GM19238 (cell line): ENCODE measurements at regions not wholly inside any gene's neighbourhood (a gene's known extent, or its start where the extent isn't known, plus 50 kb on each side); places are given as distances from the start of the nearest gene placed in this dataset.
"Not testable (repeated sequence)": the region's sequence is repeated elsewhere in the genome, so short reads cannot be mapped to it uniquely, and the experiment has no call there.

Experiments used
- DNase-seq: peaks from one replicate; pipeline ENCODE4 v3.0.0; 2011; ENCODE audit warnings: low spot score; ENCODE audit not compliant: insufficient read length

DNA sequence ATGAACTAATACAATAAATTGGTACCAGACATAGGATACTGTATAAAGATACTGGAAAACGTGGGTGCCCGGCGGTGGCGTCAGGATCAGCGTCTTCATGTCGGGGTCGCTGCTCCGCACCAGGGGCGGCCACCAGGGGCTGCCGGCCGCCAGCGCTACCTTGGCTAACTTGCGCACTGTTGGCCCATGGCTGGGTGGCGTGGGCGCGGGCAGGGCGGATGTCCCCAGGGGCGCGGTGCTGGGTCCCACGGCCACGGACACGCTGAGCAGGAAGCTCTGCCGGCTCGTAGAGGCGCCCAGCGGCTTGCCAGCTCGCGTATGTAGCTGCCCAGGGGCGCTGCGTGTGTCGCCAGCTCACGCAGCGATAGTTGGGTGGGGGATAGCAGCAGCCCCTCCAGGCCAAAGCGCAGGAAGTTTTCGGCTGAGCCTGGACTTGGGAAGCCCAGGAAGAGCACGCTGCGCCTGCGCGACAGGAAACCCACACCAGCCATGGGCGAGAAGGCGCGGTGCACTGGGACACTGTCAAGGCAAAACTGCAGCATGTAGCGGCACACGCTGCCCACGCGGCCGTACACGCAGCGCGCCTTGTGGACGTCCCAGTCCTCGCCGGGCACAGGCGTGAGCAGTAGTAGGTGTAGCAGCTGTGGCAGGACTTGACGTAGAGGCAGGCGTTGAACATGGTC lies 299.9 kb downstream of the CCDC74A start:
- DNase-seq, result no peak

DNA sequence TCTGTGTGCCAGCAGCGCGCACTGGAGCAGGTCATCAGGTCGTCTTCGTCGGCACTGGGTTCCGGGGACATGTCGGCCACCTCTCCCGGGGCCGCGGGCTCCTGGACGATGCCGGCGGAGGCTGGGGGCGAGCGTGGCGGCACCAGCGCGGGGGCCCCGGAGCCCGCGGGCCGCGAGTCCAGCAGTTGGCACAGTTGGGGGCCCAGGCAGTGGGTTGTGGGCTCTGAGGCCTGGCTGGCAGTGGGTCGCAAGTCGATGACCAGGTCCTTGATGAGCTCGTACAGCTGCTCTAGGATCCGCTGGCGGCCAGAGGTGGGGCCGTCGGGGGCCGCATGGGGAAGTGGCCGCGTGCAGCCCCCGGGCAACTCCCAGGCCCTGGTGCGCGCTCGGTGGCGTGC lies 300.5 kb downstream of the CCDC74A start:
- DNase-seq, result no peak

DNA sequence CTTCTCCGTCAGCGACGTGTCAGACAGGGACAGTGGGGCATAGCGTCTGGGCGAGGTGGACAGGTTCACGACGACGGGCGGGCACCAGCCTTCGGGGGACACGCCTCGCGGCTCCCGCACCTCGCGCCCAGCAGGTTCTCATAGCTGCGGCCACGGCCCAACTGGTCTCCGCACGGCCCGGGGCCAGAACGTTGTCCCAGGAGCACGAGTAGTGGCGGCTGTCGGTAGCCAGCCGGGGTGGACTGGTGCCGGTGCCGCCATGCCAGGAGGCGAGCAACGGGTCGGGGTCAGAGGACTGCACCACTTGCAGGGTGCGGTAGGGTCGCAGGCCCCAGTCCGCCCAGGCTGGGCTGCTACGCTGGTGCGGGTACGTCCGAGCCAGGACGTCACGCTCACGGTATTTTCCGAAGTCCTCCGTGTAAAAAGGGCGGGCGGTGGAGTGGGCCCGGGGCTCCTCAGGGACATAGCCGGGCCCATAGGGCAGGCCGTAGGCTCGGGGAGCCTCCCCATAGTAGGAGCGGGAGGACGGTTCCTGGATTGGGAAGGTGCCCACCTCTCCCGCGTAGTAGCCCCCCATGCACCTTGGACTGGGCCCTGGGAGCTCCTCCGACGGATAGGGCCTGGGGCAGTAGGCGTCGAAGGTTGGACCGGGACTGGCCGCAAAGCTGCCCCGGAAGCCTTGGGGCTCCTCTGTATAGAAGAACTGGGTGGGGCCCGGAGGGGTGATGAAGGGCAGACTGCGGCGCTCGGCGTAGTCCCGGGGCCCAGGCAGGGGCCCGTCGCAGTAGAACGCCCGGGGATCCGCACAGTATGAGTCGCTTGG lies 301.2 kb downstream of the CCDC74A start:
- DNase-seq, result not testable (repeated sequence)

DNA sequence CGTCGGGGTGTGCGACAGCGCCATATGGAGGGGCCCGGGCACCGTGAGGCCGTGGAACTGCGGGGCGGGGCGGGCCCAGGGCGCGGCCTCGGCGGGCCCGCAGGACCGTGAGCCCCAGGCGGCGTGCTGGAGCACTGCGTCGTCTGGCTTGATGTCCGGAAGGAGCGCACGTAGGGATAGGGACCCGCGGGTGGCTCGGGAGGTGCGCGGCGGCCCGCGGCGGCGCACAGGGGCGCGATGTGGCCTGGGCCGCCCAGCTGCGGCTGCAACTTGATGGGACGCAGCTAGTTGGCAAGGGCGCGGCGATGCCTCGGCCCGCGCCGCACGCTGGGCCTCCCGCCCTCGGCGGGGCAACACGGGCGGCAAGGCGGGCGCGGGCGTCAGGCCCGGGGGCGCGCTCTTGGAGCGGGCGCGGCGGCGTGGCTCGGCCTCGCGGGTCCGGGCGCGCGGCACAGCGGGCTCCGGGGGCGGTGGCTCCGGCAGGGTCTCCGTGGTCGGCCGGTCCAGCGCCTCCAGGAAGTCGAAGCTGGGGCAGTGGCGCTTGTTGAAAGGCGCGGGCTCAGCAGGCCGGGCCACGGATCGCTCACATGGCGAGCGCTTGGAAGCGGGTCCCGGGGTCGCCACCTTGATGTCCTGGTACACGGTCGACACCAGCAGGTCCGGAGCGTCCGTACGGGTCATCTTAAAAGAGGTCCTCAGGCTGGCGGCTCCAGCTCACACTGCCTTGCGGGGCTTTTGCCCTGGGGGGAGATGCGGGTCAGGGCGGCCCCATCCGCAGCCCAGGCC lies 302.0 kb downstream of the CCDC74A start:
- not testable (repeated sequence) for DNase-seq

DNA sequence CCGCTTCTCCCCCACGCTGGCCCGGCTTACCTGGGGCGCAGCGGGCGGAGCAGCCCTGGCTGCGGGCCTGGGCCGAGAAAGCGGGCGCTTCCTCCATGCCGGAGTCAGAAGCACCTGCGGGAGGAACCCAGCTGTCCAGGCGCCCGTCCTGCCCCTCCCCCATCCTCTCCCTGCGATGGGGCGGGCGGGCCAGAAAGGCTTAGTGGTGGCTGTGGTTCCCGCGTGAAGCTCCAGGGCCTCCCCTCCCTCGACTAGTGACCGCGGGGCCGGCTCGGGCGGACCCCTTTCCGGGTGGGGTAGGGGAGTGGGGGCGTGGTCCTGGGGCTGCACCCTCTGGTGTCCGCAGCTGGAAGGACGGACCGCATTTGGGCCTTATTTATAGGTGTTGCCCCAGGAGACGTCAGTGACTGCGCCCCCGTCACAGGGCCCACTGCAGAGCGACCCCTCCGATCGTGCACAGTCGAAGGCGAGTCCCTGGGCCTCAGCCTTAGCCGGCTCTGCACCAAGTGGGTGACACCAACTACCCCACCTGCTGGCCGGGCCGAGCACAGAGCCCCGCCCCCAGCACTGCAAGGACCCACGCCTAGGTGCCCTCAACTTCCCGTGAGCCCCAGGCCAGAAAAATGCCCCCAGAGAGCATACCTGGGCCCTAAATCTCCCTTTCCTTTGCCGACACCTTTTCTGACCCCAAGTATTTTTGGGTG lies 302.7 kb downstream of the CCDC74A start:
- DNase-seq, result not testable (repeated sequence)

DNA sequence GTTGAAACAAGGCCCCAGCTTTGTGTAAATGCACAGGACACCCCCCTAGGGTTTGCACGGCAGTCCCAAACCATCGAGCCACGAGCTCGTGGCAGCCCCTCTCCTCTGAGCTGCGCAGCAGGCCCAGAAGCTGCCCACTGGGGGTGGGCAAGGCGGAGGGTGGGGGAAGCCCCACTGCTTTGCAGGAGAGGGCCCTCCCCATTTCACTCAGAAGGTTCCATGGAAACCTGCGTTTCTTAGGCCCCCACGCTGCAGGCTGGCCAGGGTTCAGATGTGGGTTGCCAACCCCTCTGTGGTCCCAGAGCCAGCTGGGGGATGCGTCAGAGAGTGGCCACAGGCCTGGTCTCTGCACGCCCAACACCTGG lies 303.2 kb downstream of the CCDC74A start:
- not testable (repeated sequence) for DNase-seq

DNA sequence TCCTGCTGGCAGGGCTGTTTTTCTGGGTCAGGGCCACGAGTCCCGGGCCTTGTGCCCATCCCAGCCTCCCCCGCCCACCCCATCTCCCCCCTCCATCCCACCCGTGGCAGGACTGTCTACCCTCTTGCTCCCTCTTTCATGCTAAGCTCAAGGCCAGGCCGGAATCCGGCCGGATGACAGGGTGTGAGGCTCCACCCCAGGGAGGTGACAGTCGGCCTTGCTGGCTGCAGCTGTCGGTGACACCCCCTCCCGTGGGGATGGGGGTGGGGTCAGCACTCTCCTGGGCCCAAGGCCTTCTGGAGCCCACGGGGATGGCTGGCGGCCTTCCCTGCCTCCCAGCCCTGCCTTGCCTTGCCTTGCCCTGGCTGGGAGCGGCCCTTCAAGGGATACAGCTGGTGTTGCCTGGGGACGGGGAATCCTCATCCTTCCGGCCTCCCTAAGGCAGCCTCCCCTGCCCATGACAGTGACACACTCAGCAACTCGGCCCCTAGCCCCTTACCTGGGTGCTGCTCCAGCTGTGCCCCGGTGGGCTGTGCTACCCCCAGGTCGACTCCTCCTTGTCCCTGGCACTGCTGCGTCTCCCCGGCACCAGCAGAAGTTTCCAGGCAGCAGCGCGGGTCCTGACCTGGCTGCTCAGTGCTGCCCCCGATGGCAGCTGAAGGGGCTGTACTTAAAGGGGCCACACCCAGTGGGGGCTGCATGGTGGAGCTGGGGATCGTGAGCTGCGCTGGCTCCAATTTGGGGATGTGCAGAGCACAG lies 303.9 kb downstream of the CCDC74A start:
- DNase-seq, result not testable (repeated sequence)

DNA sequence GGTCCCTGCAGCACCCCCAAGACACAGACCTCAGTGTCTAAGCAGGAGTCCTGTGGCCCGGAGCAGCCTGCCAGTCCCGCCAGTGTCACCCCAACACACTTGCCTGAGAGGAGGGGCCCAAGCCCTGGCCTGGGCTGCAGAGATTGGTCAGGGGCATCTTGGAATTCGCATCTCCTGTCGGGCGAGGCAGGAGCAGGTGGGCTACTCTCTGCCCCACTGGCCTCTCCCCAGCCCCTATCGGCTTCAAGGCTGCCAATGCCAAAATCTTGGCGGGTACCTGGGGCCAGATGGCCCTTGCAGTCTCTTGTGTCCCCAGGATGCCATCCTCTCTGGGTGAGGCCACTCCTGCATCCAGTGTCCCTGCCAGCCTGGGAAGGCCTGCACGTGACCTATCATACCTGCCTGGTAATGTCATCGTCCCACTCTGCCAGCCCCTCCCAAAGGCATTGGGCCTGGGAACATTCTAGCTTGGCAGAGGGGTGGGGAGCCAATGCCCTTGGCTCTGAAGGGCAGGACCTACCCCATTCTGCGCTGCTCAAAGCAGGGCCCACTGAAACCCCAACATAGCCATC lies 304.6 kb downstream of the CCDC74A start:
- not testable (repeated sequence) for DNase-seq

DNA sequence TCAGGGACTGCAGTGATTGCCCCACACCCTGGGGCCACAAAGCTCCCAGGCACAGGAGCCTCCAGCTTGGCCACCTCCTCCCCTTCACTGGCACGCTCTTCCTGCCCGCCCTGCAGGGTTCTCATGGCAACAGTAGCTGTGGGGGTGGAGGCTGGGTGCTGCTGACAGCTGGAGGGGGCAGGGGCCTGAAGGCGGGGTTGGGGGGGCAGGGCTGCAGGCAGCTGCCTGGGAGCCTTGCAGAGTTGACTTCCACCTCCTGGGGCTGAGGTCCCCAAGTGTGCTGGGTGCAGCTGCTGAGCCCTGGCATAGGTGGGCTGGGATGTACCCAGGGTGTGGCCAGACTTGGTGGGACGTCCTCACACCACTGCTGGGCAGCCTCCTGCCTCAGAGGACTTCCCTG lies 305.2 kb downstream of the CCDC74A start:
- not testable (repeated sequence) for DNase-seq

DNA sequence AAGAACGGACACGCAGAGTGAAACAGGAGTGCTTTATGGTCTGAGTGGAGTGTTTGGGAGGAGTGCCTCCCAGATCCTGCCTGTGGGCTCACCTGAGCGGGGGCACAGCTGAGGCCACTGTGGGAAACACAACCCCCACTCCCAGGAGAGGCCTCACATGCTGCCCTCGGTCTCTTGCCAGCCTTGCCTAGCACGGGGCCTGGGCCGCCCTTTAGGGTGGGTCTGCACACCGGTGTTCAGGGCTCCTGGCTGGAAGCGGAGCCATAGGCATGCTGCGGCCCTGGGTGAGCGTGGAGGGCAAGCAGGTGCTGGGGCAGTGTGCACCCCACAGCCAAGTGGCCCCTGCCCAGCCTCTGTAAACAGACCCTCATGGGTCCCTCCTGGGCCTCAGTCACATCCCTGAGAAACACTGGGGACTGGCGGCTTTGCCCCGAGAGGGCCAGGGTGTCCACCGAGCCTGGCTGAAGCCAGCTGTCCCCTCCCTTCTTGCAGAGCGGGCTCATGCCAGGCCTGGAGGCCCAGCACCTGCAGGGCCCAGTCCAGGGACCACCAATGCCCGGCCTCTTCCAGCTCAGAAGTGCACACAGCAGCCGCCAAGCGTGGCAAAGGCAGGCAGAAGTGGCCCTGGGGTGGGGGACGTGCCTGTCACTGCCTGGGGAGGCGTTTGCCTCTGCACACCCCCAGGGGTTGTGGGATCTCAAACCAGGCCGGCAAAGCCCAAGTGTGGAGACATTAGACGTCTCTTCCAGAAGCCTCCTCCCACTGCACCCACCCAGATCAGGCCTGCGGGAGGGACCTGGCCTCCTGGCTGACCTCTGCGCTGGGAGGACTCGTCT lies 305.9 kb downstream of the CCDC74A start:
- not testable (repeated sequence) for DNase-seq

DNA sequence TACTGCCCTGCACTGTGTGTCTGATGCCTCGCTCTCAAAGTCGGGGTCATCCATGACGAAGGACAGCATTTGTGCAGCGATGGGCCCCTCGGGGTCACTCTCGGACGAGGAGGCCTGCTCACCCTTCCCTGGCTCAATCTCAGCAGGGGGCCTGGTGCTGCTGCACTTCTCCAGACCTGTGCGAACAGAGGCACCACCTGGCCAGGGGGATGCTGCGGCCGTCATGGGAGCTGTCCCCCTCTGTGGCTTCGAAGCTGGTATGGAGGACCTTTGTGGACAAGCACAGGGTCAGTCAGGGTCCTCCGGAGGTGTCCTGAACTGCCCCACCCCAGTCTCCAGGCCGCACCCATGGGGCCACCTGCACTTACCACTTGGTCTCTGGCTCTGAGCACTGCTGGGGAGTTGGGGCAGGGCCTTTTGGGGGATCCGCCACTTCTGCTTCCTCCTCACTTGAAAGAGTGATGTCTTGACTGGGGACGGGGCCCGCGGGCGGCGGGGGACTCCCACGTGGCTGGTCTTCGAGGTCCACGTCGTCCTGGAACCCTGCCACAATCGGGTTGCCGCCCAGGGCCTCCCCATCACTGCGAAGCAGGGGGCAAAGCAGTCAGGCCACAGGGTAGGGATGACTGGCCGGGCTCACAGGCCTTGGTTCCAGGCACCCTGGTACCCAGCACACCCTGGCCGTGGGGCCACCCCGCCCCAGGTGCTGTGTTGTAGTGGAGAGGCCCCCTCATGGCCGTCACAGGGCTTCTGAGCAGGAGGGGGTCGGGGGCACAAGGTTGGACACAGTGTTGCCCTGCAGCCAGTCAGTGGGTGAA lies 306.7 kb downstream of the CCDC74A start:
- not testable (repeated sequence) for DNase-seq

DNA sequence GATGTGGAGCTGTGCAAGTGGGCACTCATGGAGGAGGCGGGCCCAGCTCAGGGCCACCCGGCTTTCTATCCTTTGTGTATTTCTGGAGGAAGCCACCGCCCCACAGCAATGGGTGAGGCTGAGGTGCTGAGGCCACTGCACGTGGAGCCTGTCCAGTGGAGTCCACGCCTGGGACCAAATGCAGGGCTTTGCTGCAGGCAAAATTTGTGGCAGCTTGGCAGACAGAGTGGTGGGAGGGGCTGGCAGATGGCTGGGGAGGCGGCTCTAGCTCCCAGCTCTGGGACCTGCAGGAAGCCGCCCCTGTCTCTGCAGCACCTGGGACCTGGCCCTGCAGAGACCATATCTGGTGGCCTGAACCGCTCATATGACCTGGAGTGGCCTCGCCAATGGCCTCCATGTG lies 307.3 kb downstream of the CCDC74A start:
- DNase-seq, result not testable (repeated sequence)

DNA sequence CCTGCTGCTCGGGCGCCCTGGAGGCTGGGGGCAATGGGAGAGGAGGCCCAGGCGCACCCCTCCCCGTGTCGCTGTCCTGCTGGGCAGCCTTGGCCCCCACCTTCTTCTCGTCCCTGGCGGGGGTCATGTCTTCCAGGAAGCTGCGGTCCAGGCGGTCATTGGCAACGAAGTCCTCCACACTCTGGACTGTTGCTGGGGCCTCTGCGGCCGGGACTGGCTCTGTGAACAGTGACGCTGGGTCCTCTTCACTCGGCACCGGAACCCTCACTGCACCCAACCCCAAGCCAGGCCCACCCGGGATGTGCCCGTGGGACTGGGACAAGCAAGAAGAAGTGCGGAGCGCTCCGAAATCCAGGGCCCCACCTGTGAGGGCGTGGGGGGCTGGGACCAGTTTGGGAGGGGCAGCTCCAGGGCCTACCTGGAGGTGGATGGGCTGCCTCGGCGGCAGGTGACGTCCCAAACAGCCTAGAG lies 308.0 kb downstream of the CCDC74A start:
- DNase-seq, result no peak

DNA sequence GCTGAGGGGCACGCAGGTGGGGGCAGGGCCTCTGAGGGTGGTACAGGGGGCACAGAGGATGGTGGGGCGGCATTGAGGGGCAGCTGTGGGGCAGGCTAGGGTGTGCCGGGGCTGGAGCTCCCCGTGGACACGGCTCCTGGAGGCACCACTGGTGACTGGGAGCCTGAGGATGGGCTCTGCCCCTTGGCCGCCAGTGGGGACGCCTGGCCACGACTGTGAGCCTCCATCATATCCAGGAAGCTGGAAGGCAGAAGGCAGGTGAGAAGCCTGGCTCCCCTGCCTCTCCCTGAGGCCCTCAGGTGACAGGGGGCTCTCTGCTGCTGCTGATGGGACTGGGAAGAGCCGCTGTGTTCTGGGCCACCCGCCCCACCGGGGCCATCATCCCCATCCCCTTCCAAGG lies 308.4 kb downstream of the CCDC74A start:
- not testable (repeated sequence) for DNase-seq

DNA sequence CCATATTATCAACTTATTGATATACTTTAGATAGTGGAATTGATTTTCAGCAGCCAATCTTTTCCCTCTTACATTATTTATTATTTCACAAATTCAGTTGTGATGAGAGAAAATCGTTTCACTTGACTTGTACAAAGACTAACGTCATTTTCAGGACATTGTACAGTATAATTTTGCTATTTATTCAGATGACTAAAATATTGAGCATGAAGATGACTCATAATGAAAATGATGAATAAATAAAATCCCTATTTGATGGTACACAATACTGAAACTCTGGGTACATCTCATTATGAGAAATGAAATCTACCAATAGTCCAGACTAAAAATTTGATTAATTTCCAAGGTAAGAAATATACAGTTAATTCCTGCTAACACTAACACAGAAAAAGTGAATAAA lies 316.4 kb downstream of the CCDC74A start:
- DNase-seq, result not testable (repeated sequence)

DNA sequence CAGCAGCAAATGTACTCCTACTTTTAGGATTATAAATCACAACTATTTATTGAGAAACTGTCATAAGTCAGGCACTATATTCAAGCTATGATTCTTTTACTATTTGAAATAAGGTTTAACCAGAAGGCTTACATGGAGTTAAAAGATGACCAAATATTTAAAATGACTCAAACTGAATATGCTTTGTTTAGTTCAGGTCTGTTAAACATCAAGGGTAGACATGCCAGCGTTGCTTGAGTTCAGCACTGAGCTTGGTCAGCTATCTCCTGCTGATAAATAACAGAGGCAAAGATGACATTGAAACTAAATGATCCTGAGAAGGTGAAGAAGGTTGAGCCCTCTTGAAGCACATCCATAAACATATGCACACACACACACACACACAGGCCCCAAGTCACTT lies 305.6 kb downstream of the ANKRD30BL start:
- DNase-seq, result not testable (repeated sequence)

DNA sequence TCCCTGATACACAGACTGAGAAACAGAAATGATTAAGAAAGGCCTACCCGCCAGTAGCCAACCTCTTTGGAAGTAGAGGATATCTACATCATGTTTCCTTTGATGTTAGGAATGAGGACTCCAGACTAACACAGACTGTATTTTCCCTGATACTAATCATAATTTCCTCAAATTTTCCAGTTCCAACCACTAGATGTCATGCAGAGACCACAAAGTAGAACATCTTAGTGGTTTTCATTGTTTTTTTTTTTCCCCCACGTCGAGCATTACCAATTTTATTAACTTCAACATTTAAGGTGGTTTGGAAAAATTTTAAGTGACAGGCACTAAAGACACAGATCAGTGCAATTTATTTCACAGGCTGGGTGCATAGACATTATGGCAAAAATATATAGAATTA lies 303.6 kb downstream of the ANKRD30BL start:
- DNase-seq, result not testable (repeated sequence)
